ENCODE measurements at regions not wholly inside any gene's neighbourhood (a gene's known extent, or its start where the extent isn't known, plus 50 kb on each side); places are given as distances from the start of the nearest gene placed in this dataset.

DNA sequence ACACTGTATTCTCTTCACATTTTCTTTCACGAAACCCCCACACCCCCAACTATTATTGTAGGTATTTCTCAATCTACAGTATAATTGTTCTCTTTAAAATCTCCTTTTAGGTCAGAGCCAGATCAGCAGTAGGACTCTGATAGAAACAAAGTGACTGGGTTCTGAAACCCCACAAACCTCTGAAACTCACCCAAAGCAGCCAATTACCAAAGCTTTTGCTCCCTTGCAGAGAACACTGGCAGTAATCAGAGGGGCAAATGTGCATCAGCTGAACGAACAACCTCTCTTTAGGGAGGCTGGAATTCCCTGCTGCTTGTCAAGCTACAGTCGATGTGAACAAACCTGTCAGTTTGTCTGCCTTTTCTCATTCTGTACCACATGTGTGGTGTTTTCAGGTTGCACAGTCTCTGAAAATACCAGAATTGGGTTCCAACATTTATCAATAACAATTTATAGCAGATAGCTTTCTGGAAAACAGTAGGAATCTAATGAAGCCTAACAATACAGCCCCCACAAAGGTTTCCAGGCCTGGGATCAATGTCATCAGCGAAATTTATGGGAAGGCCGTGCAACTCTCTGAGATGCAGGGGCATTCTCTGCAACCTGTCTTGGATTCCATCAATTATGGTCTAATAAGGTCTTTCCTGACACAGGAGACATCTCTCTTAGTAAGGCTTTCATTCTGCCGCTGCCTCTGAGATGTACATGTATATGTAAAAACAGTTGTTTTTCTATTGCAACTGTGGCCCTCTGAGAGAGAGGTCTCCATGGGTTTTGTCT lies 395.9 kb downstream of the GPAT3 start:
- Histone ChIP-seq H4K5ac (ENCODE audit: low read depth, low read length) (no peak overlapping the region), H2AK9ac (replicated peaks; ENCODE audit: low read depth, low read length, poor library complexity) (no peak overlapping the region), H3K4me3 (ENCODE audit: insufficient read depth, low read depth, low read length) (no peak overlapping the region), H2BK120ac (ENCODE audit: low read depth, low read length) (no peak overlapping the region), H3K9ac (ENCODE audit: low read depth, low read length) (no peak overlapping the region), H2BK15ac (ENCODE audit: low read depth, low read length) (no peak overlapping the region), H2AK5ac (ENCODE audit: low read depth, low read length) (no peak overlapping the region), H3K14ac (replicated peaks; ENCODE audit: low read depth, low read length) (no peak overlapping the region), H3K56ac (ENCODE audit: extremely low read depth, insufficient read depth, low read length) (no peak overlapping the region), H3K9me3 (ENCODE audit: control insufficient read depth, insufficient read depth, low read length) (no peaks in the 10 kb centered on the region), H4K91ac (ENCODE audit: insufficient read depth, low read depth, low read length) (no peak overlapping the region), H3K27me3 (ENCODE audit: control insufficient read depth, insufficient read depth, low read length) (0 out of 2 replicates have a peak, but pooled peaks cover 1% of the 10 kb centered on the region), H2AFZ (replicated peaks; ENCODE audit: low read length, poor library complexity) (no peak overlapping the region), H4K8ac (ENCODE audit: low read depth in 2 of 2, low read length in 2 of 2) (no peak overlapping the region), H3K18ac (ENCODE audit: low read depth, low read length) (no peak overlapping the region), H2BK5ac (ENCODE audit: low read depth, low read length, poor library complexity, severe bottlenecking) (no peak overlapping the region), H3K27ac (ENCODE audit: insufficient read depth, low read length) (no peak overlapping the region), H4K20me1 (ENCODE audit: insufficient read depth, low read length) (no peaks in the 10 kb centered on the region), H3K4me2 (ENCODE audit: low read depth, low read length) (no peak overlapping the region), H3K4ac (ENCODE audit: low read depth, low read length) (no peak overlapping the region), H3K4me1 (ENCODE audit: control insufficient read depth, insufficient read depth, low read length) (no peaks in the 10 kb centered on the region), H3K9me1 (ENCODE audit: insufficient read depth, low read length) (no peaks in the 10 kb centered on the region), H3K79me1 (ENCODE audit: low read depth in 1 of 2, low read length in 2 of 2) (no peaks in the 10 kb centered on the region), H2BK20ac (ENCODE audit: low read depth, low read length) (no peak overlapping the region), H3K36me3 (ENCODE audit: control insufficient read depth, insufficient read depth, low read length) (no peaks in the 10 kb centered on the region), H3K23ac (ENCODE audit: low read depth, low read length) (no peak overlapping the region)
- no peak for TF ChIP-seq CHD1 (IDR thresholded peaks at IDR 0.05; ENCODE audit: low read depth, low read length)
- TF ChIP-seq SMC3 (IDR thresholded peaks at IDR 0.05; ENCODE audit: low read depth, low read length): no peak
- no peak for TF ChIP-seq MXI1 (IDR thresholded peaks at IDR 0.05; ENCODE audit: borderline replicate concordance, low read depth, low read length)
- no peak for TF ChIP-seq POLR2A (IDR thresholded peaks at IDR 0.05; ENCODE audit: low read depth, low read length)
- no peak for TF ChIP-seq MAFK (IDR thresholded peaks at IDR 0.05; ENCODE audit: low read depth, low read length)
- TF ChIP-seq, protein P1, sequence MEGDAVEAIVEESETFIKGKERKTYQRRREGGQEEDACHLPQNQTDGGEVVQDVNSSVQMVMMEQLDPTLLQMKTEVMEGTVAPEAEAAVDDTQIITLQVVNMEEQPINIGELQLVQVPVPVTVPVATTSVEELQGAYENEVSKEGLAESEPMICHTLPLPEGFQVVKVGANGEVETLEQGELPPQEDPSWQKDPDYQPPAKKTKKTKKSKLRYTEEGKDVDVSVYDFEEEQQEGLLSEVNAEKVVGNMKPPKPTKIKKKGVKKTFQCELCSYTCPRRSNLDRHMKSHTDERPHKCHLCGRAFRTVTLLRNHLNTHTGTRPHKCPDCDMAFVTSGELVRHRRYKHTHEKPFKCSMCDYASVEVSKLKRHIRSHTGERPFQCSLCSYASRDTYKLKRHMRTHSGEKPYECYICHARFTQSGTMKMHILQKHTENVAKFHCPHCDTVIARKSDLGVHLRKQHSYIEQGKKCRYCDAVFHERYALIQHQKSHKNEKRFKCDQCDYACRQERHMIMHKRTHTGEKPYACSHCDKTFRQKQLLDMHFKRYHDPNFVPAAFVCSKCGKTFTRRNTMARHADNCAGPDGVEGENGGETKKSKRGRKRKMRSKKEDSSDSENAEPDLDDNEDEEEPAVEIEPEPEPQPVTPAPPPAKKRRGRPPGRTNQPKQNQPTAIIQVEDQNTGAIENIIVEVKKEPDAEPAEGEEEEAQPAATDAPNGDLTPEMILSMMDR (conservative IDR thresholded peaks at IDR 0.05; ENCODE audit: low read depth, low read length): no peak
- TF ChIP-seq CEBPB (IDR thresholded peaks at IDR 0.05; ENCODE audit: low read depth, low read length): no peak
- no peak for TF ChIP-seq MAZ (IDR thresholded peaks at IDR 0.05; ENCODE audit: borderline replicate concordance, low read depth, low read length)
- TF ChIP-seq FOS (IDR thresholded peaks at IDR 0.05; ENCODE audit: low read depth, low read length): no peak
- TF ChIP-seq, protein P2, sequence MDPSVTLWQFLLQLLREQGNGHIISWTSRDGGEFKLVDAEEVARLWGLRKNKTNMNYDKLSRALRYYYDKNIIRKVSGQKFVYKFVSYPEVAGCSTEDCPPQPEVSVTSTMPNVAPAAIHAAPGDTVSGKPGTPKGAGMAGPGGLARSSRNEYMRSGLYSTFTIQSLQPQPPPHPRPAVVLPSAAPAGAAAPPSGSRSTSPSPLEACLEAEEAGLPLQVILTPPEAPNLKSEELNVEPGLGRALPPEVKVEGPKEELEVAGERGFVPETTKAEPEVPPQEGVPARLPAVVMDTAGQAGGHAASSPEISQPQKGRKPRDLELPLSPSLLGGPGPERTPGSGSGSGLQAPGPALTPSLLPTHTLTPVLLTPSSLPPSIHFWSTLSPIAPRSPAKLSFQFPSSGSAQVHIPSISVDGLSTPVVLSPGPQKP (IDR thresholded peaks at IDR 0.05; ENCODE audit: borderline replicate concordance, low read depth, low read length): no peak
- TF ChIP-seq NFE2L2 (IDR thresholded peaks at IDR 0.05; ENCODE audit: low read depth, low read length): no peak
- no peak for TF ChIP-seq RAD21 (IDR thresholded peaks at IDR 0.05; ENCODE audit: low read length)
- TF ChIP-seq, protein P3, sequence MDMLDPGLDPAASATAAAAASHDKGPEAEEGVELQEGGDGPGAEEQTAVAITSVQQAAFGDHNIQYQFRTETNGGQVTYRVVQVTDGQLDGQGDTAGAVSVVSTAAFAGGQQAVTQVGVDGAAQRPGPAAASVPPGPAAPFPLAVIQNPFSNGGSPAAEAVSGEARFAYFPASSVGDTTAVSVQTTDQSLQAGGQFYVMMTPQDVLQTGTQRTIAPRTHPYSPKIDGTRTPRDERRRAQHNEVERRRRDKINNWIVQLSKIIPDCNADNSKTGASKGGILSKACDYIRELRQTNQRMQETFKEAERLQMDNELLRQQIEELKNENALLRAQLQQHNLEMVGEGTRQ (IDR thresholded peaks at IDR 0.05; ENCODE audit: low read depth, low read length): no peak
- no peak for TF ChIP-seq RFX5 (IDR thresholded peaks at IDR 0.05; ENCODE audit: low read depth, low read length)
- ChIA-PET POLR2A (ENCODE audit: unreplicated experiment) (no interaction called here), CTCF (no interaction called here)
- dilution Hi-C loops (cut with HindIII; ENCODE audit: low sequenced_read_pairs, unreplicated experiment) (no loop called here), in situ Hi-C loops (cut with MboI; ENCODE audit: low sequenced_read_pairs) (no loop called here), intact Hi-C loops (cut with micrococcal nuclease) (no loop called here)
- WGBS, 2 experiments (ENCODE audit: extremely low coverage in 2 of 2, insufficient read length in 1 of 2): no CpG with 5 or more reads among the region's 6 CpGs
- no TSS peak for BruUV-seq (replicated peaks)
- DNase-seq (no peak), ATAC-seq (ENCODE audit: low read depth) (no peak)

Data from IMR-90 (cell line).